ENCODE measurements at regions not wholly inside any gene's neighbourhood (a gene's known extent, or its start where the extent isn't known, plus 50 kb on each side); places are given as distances from the start of the nearest gene placed in this dataset.
"Not testable (repeated sequence)": the region's sequence is repeated elsewhere in the genome, so short reads cannot be mapped to it uniquely, and the experiment has no call there.

DNA sequence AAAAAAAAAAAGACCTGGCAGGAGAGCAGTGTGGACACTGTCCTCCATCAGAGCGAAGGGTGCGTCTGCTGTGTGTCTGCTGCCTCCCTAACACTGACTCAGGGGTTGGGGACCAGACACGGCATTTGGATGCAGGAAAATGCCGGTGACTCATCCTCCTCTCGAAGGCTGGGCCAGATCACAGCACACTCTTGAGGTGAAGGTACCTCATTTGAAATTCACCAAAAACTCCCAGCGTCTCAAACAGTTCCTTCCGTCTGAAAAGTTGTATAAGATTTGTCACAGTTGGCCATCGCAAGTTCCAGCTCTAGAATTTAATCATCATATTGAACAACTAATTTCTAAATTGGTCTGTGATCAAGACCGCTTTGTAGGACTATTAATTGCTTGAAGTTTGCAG, 118.1 kb upstream of the LYZL2 start:
- DNase-seq (ENCODE audit: low read depth) (peak; percentile 22), FAIRE-seq (no peak)
- Histone ChIP-seq H3K36me3 (ENCODE audit: control insufficient read depth, insufficient read depth, low read length) (no peaks in the 10 kb centered on the region), H3K4me3 (ENCODE audit: low read depth, low read length) (no peak overlapping the region), H3K27me3 (ENCODE audit: control insufficient read depth, insufficient read depth, low read length) (no peaks in the 10 kb centered on the region)
- TF ChIP-seq, protein P1, sequence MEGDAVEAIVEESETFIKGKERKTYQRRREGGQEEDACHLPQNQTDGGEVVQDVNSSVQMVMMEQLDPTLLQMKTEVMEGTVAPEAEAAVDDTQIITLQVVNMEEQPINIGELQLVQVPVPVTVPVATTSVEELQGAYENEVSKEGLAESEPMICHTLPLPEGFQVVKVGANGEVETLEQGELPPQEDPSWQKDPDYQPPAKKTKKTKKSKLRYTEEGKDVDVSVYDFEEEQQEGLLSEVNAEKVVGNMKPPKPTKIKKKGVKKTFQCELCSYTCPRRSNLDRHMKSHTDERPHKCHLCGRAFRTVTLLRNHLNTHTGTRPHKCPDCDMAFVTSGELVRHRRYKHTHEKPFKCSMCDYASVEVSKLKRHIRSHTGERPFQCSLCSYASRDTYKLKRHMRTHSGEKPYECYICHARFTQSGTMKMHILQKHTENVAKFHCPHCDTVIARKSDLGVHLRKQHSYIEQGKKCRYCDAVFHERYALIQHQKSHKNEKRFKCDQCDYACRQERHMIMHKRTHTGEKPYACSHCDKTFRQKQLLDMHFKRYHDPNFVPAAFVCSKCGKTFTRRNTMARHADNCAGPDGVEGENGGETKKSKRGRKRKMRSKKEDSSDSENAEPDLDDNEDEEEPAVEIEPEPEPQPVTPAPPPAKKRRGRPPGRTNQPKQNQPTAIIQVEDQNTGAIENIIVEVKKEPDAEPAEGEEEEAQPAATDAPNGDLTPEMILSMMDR (IDR thresholded peaks at IDR 0.05; ENCODE audit: insufficient read depth, low read length, severe bottlenecking): no peak

DNA sequence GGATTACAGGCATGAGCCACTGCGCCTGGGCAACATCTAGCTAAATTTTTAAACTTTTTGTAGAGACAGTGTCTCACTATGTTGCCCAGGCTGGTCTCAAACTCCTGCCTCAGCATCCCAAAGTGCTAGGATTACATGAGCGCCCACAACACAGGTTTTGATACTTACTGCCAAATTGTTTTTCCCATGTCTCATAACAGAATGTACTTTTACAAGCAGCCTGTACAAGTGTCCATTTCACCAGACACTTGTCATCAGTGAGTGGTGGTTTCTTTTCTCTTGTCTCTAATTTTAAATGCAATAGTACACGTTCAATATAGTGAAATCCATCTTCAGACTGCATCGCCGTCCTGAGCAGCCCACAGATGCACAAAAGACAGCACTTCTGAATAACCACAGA, 116.4 kb upstream of the LYZL2 start:
- TF ChIP-seq, protein P1 (IDR thresholded peaks at IDR 0.05; ENCODE audit: insufficient read depth, low read length, severe bottlenecking): no peak
- no peaks in the 10 kb centered on the region for H3K27me3 ChIP-seq (ENCODE audit: control insufficient read depth, insufficient read depth, low read length)
- H3K36me3 ChIP-seq (ENCODE audit: control insufficient read depth, insufficient read depth, low read length): no peaks in the 10 kb centered on the region
- no peak for DNase-seq (ENCODE audit: low read depth)
- H3K4me3 ChIP-seq (ENCODE audit: low read depth, low read length): no peak overlapping the region
- FAIRE-seq: no peak

DNA sequence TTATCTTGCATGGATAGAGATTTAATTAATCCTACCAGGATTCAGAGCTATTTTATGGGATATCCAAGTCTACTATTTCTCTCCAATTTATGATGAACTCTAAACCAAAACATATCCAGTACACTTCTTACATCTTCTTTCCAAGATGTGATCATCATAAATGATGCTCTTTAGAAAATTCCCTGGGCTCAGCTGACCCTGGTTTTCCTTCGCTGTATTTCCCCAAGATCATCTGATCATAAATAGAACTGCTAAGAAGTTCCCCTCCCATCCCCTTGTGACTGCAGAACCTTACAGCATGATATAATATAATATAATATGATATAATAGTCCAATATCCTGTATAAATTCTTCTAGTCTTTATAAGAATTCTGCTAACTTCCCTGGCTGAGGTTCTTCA, 114.6 kb upstream of the LYZL2 start:
- Histone ChIP-seq H3K27me3 (ENCODE audit: control insufficient read depth, insufficient read depth, low read length) (no peaks in the 10 kb centered on the region), H3K36me3 (ENCODE audit: control insufficient read depth, insufficient read depth, low read length) (no peaks in the 10 kb centered on the region), H3K4me3 (ENCODE audit: low read depth, low read length) (no peak overlapping the region)
- no peak for FAIRE-seq
- no peak for DNase-seq (ENCODE audit: low read depth)
- TF ChIP-seq, protein P1 (IDR thresholded peaks at IDR 0.05; ENCODE audit: insufficient read depth, low read length, severe bottlenecking): no peak

DNA sequence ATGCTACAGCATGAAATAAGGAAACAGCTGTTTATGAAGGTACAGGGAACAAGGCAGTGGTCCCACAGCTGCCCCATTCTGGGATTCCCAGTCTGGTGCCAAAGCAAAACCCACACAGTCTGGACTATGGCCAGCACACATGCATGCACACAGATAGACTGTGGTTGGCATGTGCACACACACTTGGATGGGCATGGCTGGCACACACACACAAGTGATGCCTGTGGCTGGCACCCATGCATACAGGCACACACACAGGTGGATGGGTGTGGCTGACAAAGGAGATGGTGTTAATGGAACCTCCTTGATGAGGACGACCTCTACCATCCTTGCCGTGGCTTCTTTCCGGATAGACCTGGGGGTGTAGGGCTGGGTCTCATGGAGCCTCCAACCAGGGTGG, 114.0 kb upstream of the LYZL2 start:
- FAIRE-seq: peak; percentile 87
- no peaks in the 10 kb centered on the region for H3K27me3 ChIP-seq (ENCODE audit: control insufficient read depth, insufficient read depth, low read length)
- TF ChIP-seq, protein P1 (IDR thresholded peaks at IDR 0.05; ENCODE audit: insufficient read depth, low read length, severe bottlenecking): no peak

DNA sequence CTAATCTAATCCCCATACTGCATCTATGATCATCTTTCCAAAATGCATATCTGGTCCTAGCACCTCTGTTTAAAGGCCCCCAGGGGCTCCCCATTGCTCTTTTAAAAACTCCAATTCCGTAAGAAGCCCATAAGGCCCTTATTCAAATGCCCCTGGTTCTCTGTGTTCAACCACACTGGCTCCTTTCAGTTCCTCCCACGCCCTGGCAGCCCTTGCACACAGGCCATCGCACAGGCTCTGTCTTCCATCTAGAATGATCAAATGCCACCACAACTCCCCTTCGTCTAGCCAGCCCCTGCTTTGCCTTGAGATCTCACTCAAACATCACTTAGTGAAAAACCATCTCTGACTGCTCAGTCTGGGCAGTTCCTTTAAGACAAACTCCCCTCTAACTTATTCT, 112.9 kb upstream of the LYZL2 start:
- TF ChIP-seq, protein P1 (IDR thresholded peaks at IDR 0.05; ENCODE audit: insufficient read depth, low read length, severe bottlenecking): no peak
- Histone ChIP-seq H3K36me3 (ENCODE audit: control insufficient read depth, insufficient read depth, low read length) (no peaks in the 10 kb centered on the region), H3K4me3 (ENCODE audit: low read depth, low read length) (no peak overlapping the region), H3K27me3 (ENCODE audit: control insufficient read depth, insufficient read depth, low read length) (no peaks in the 10 kb centered on the region)
- FAIRE-seq (no peak), DNase-seq (ENCODE audit: low read depth) (no peak)

More for the DNA sequence above, 114.0 kb upstream of the LYZL2 start:
- DNase-seq (ENCODE audit: low read depth): no peak
- H3K36me3 ChIP-seq (ENCODE audit: control insufficient read depth, insufficient read depth, low read length): no peaks in the 10 kb centered on the region
- no peak overlapping the region for H3K4me3 ChIP-seq (ENCODE audit: low read depth, low read length)

DNA sequence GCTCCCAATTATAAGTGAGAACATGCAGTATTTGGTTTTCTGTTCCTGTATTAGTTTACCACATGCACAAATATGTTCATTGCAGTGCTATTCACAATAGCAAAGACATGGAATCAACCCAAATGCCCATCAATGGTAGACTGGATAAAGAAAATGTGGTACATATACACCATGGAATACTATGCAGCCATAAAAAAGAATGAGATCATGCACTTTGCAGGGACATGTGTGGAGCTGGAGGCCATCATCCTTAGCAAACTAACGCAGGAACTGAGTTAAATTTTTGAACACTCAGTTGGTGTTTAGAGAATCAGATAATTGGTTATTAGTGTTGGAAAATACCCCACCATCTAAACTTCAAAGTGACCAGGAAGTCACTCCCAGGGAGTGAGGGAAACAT, 111.2 kb upstream of the LYZL2 start:
- not testable (repeated sequence) for FAIRE-seq; H3K36me3 ChIP-seq (ENCODE audit: control insufficient read depth, insufficient read depth, low read length); DNase-seq (ENCODE audit: low read depth); H3K27me3 ChIP-seq (ENCODE audit: control insufficient read depth, insufficient read depth, low read length); H3K4me3 ChIP-seq (ENCODE audit: low read depth, low read length)
